K562 (cell line): ENCODE measurements at regions not wholly inside any gene's neighbourhood (a gene's known extent, or its start where the extent isn't known, plus 50 kb on each side); places are given as distances from the start of the nearest gene placed in this dataset.

Source experiments
- ATAC-seq: fragments of 200-7000 bp; cut with Tn5 transposase; 3 replicates; pipeline ENCODE4 v1.9.1; 2020; ENCODE audit warnings: moderate library complexity
- BruUV-seq: library from RNA; stranded (reverse); fragments of 400-500 nt; replicated peaks from 2 replicates; lab custom pipeline; 2021; lab: Mats Ljungman, UMichigan
- CTCF ChIA-PET: fragments of 300-600 bp; formaldehyde crosslinking; extraction: SDS; loops from one replicate; lab custom pipeline; 2021; ENCODE audit warnings: low intra/inter-chr PET ratio; lab: Yijun Ruan, JAX
- POLR2A ChIA-PET: fragments of 300-600, 350-650 bp; sonication (Branson Sonifier 250); formaldehyde crosslinking; extraction: SDS; loops from one replicate; lab custom pipeline; 2021; ENCODE audit warnings: antibody characterized with exemption, inconsistent platforms; lab: Yijun Ruan, JAX
- DNase-seq, 4 experiments: peaks; one replicate each; pipeline versions ENCODE4 v3.0.0 to v3.0.0-alpha.2; 2011 to 2018; ENCODE audit warnings: low spot score in 3 of 4, mixed read lengths in 3 of 4; ENCODE audit errors: extremely low read depth in 1 of 4
- FAIRE-seq: peaks from 2 replicates; lab custom pipeline; 2011; peaks lifted over from hg19 to GRCh38; lab: Jason Lieb, UNC
- H2AFZ ChIP-seq: 2 replicates; pipeline ENCODE4 v1.6.0; 2011; ENCODE audit warnings: low read depth, low read length, control low read depth, inconsistent platforms
- H3K27ac ChIP-seq: fragments of 200-600 bp; 3 replicates; pipeline ENCODE4 v1.8.0; 2011; ENCODE audit warnings: low read depth, mild to moderate bottlenecking, control low read depth, inconsistent platforms, low read length, moderate library complexity, mixed read lengths; ENCODE audit errors: extremely low read depth
- H3K27me3 ChIP-seq, 2 experiments: fragments of 300-600 bp in 1 of 2; 2 replicates in 1 of 2; 3 replicates in 1 of 2; pipeline versions ENCODE4 v1.6.0 to v1.8.0; 2011; ENCODE audit warnings: inconsistent platforms in 2 of 2, low read length in 2 of 2, mild to moderate bottlenecking in 1 of 2, mixed read lengths in 1 of 2, moderate library complexity in 1 of 2; ENCODE audit not compliant: control insufficient read depth in 2 of 2, insufficient read depth in 2 of 2
- H3K36me3 ChIP-seq: fragments of 300-600 bp; 3 replicates; pipeline ENCODE4 v1.8.0; 2011; ENCODE audit warnings: mild to moderate bottlenecking, low read length, inconsistent platforms; ENCODE audit not compliant: control insufficient read depth, insufficient read depth
- H3K4me1 ChIP-seq, 2 experiments: fragments of 200-600 bp in 1 of 2; replicated peaks in 1 of 2; 2 replicates in 1 of 2; 3 replicates in 1 of 2; pipeline versions ENCODE4 v1.5.1 to v1.8.0; 2011; ENCODE audit warnings: inconsistent platforms in 2 of 2, low read length in 2 of 2, mild to moderate bottlenecking in 1 of 2, mixed read lengths in 1 of 2, moderate library complexity in 1 of 2; ENCODE audit not compliant: control insufficient read depth in 2 of 2, insufficient read depth in 2 of 2
- H3K4me2 ChIP-seq: 2 replicates; pipeline ENCODE4 v1.6.1; 2011; ENCODE audit warnings: low read length, control low read depth, inconsistent platforms, mixed read lengths; ENCODE audit not compliant: insufficient read depth
- H3K4me3 ChIP-seq: fragments of 200-600 bp; sonication (generic), shearing (Covaris generic); 2 replicates; pipeline ENCODE4 v1.5.1; 2016; ENCODE audit warnings: control low read depth, inconsistent platforms
- H3K79me2 ChIP-seq: fragments of 200-600 bp; 3 replicates; pipeline ENCODE4 v1.8.0; 2011; ENCODE audit warnings: low read length, inconsistent platforms; ENCODE audit not compliant: control insufficient read depth, insufficient read depth
- H3K9ac ChIP-seq, 2 experiments: 2 replicates each; pipeline versions ENCODE4 v1.6.0 to v1.6.1; 2011; ENCODE audit warnings: low read depth in 2 of 2, low read length in 2 of 2, control low read depth in 1 of 2, inconsistent platforms in 1 of 2, mild to moderate bottlenecking in 1 of 2, mixed read lengths in 1 of 2; ENCODE audit not compliant: insufficient read depth in 1 of 2
- H3K9me1 ChIP-seq: one replicate; pipeline ENCODE4 v1.6.0; 2011; ENCODE audit warnings: inconsistent platforms, mild to moderate bottlenecking, low read length, moderate library complexity; ENCODE audit not compliant: control insufficient read depth, insufficient read depth
- H3K9me3 ChIP-seq: replicated peaks from 2 replicates; pipeline ENCODE4 v1.5.1; 2011; ENCODE audit warnings: low read depth, low read length, inconsistent platforms; ENCODE audit not compliant: control insufficient read depth, insufficient read depth
- H4K20me1 ChIP-seq: replicated peaks from 2 replicates; pipeline ENCODE4 v1.6.1; 2011; ENCODE audit warnings: low read length, inconsistent platforms, mixed read lengths; ENCODE audit not compliant: control insufficient read depth, insufficient read depth
- NEUROD1 ChIP-seq: fragments of 150-350 bp; IDR thresholded peaks from 2 replicates; pipeline ENCODE4 v1.6.1; 2014; ENCODE audit warnings: borderline replicate concordance, low read length, low read depth; ENCODE audit not compliant: partially characterized antibody
- RBM25 ChIP-seq: fragments of 200-400 bp; formaldehyde crosslinking; IDR thresholded peaks from 2 replicates; pipeline ENCODE4 v1.6.1; 2018; ENCODE audit warnings: low read length, low read depth, moderate library complexity; ENCODE audit not compliant: severe bottlenecking
- RREB1 ChIP-seq: fragments of 250-450 bp; sonication (Bioruptor Pico); IDR thresholded peaks from 2 replicates; pipeline ENCODE4 v1.4.0; 2020
- ZNF639 ChIP-seq, 2 experiments: fragments of 200-800 bp in 1 of 2; sonication (Bioruptor generic) in 1 of 2; sonication (generic) in 1 of 2; formaldehyde crosslinking in 1 of 2; IDR thresholded peaks in 1 of 2; conservative IDR thresholded peaks in 1 of 2; 2 replicates each; pipeline versions ENCODE4 v1.5.0 to v1.6.1; 2016 to 2020; ENCODE audit warnings: missing compliant biosample characterization in 1 of 2, missing genetic modification characterization in 1 of 2, missing genetic modification reagents in 1 of 2
- WGBS: fragments of 100-300 bp; shearing (Covaris generic); methylation state at CpG from one replicate; pipeline ENCODE4 v1.1.6; 2016; ENCODE audit warnings: low coverage, mixed read lengths; ENCODE audit not compliant: insufficient coverage; ENCODE audit errors: missing lambda C conversion rate; 5-methylcytosine and 5-hydroxymethylcytosine counted together
- in situ Hi-C: fragments of 300-500 bp; cut with MboI; formaldehyde crosslinking; loops from 4 replicates; pipeline ENCODE4 v1.15.0; 2018; ENCODE audit warnings: inconsistent platforms, mixed read lengths
- intact Hi-C: fragments of 100-400 bp; cut with micrococcal nuclease; formaldehyde crosslinking; loops from 2 replicates; pipeline ENCODE4 v1.14.2; 2022

DNA sequence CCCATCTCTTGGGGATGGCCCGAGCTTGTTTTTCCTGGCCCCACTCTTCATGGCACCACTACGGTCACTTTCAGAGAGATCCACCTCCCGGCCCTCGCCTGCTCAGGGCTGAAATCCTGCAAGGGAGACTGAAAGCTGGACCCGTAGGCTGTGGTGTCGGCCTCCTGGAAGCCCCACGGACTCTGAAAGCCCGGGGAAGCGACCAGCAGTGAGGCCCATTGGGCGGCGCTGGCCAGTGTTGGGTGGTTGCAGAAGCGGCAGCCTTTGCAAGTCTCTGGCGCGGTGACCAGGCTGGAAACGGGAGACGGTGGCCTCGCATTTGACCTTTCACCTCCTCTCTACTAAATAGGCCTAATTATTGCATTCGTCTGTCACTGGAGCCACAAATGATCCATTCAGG, 186.0 kb upstream of the FOXF1 start (continued):
- TF ChIP-seq RREB1 (no peak), ZNF639 (CRISPR knock-in tag; conservative IDR thresholded peaks at IDR 0.05 in 1 of 2, IDR thresholded peaks at IDR 0.05 in 1 of 2) (no peak)

- Histone ChIP-seq H3K4me3 (no peak overlapping the region), H4K20me1 (peaks cover 4% of the 10 kb centered on the region; the same call in 1 of the 2 replicates), H3K36me3 (no peaks in the 10 kb centered on the region), H3K4me2 (no peak overlapping the region), H3K27me3 (peaks cover 5 to 48% of the 10 kb centered on the region in 2 experiments; a peak in 4 of 5 replicates), H3K4me1 (no peaks in the 10 kb centered on the region), H3K27ac (no peak overlapping the region), H3K9me1 (no peaks in the 10 kb centered on the region), H3K9me3 (no peaks in the 10 kb centered on the region), H3K79me2 (no peaks in the 10 kb centered on the region), H3K9ac (no peak overlapping the region), H2AFZ (no peak overlapping the region)
- FAIRE-seq, result no peak
- intact Hi-C loops, result no loop called here
- in situ Hi-C loops, result no loop called here
- ATAC-seq, result no peak
- ChIA-PET CTCF (no interaction called here), POLR2A (no interaction called here)
- TF ChIP-seq NEUROD1 (no peak), RBM25 (peak; percentile 57)
- no peak for DNase-seq
- BruUV-seq, result no TSS peak
- WGBS, result 4% methylated on average over 3 of the region's 3 CpGs
Measured at GRCh38 chr16:86325360-86325759, 185.0 kb upstream of the FOXF1 start.
